ENCODE measurements at regions not wholly inside any gene's neighbourhood (a gene's known extent, or its start where the extent isn't known, plus 50 kb on each side); places are given as distances from the start of the nearest gene placed in this dataset.

- DNase-seq: no peak
These were observed 57.5 kb downstream of the OSR1 start for GRCh38 chr2:19300961-19301360.

DNA sequence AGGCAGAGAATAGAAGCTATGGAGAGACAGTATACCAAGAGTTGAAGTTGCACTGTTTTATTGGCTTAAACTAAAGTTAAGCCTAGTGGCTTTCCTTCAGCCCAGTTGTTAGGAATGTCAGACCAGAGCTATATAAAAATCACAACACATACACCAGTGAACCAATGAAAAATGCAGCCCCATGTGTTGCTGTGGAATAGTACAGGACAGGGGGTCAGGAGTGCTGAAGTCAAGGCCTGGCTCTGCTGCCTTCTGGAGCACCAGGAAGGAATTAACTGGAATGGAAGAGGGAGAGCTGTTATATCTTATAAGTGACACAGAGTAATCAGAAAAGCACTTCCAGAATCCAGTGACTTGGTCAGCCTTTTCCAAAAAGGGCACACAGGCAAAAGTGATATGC is 58.9 kb downstream of the OSR1 start:
- no peak for DNase-seq

DNA sequence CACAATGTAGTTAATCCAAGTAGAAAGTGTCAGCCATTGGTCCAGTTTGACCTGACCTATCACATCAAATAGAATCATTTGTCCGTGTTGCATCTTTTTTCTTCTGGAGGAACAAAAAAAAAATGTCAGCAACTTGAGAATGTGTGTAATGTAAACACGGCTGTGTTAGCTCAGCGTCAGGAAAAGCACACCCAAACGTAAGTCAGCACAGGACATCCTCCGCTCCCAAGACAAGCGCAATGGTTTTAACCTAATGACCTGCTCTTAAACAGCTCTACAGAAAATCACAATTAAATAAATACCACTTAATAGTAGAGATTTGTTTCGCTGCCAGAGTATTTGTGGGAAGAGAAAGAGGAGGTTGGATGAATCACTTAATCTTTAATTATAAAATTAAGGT is 59.4 kb downstream of the OSR1 start:
- no peak for DNase-seq

- no peak for DNase-seq
These were observed 60.7 kb downstream of the OSR1 start for GRCh38 chr2:19297716-19298115.

GRCh38 chr2:19295998-19296502 is 62.4 kb downstream of the OSR1 start:
- DNase-seq: no peak

DNA sequence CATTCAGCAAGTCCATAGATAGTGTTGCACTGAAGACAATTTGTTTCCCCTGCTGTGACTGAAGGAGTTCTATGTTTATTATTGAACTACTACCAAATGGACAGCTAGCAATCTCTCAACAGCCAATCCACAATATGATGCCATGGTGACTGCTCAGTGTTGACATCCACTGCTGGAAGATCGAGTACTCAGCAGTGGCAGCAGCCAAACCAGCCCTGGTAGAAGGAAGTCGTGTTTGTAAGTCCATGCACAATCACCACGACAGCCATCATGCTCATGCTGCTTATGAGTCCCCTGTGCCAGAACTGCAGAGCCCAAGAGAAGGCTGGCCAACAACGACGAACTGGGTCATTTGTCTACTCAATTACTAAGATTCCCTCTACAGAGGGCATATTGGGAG is 66.4 kb downstream of the OSR1 start:
- DNase-seq: no peak

- no peak for DNase-seq
These were observed 70.1 kb downstream of the OSR1 start for GRCh38 chr2:19288291-19288690.

- DNase-seq: no peak
These were observed 71.1 kb downstream of the OSR1 start for GRCh38 chr2:19287324-19287723.

DNA sequence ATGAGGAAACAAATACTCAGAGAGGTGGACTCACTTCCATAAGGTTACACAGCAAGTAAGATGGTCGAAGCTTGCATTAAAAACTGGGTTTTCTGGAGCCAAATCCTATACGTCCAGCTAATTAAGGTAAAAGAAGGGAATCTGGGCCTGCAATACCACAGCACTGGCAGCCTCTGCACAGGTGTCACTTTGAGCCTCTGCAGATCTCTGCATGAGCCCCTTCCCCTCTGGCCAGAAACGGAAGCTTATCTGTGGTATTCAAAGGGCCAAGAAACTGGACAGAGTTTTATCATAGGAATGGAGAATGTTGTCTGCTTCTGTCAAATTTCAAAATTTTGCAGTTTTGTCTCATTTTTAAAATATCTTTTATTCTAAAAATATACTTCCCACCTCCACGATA is 76.1 kb downstream of the OSR1 start:
- no peak for DNase-seq

GRCh38 chr2:19274439-19274838 is 84.0 kb downstream of the OSR1 start:
- DNase-seq: no peak

- DNase-seq: no peak
These were observed 85.4 kb downstream of the OSR1 start for GRCh38 chr2:19272941-19273470.

DNA sequence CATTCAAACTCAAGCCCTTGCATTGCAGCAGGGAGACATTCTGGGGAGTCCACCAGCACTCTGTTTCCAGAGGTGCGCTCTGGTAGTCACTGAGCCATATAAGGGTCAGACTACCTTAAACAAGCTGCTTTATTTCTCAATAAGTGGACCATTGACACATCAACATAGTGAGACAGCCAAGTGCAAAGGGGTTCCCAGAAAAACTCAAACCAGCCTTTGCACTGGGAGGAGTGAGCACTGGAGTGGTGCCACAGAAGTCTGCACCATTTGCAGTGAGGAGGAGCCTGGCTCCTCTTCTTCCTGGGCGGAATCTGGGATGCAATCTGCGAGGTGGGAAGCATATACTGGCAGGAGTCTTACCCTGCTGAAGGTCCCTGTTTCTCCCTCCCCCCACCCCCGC is 86.4 kb downstream of the OSR1 start:
- no peak for DNase-seq

GRCh38 chr2:19264852-19265251 is 93.6 kb downstream of the OSR1 start:
- no peak for DNase-seq

DNA sequence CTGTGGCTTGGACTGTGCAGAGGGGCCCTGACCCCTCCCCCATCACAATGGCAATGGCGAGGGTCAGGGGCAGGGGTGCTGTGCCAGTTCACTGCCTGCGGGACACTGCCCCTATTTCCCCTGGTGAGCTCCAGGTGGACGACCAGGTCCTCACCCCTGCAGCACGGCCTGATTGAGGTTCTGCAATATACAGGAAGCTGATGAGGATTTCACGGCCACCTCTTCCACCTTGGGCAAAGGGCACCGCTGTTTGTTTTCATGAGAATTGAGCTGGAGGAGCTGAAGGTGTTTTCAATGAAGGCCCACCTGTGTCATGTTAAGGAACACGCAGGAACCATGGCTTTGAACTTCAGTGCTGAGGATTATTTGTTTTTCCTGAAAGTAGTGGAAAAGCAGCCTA is 96.3 kb downstream of the OSR1 start:
- DNase-seq: no peak

DNA sequence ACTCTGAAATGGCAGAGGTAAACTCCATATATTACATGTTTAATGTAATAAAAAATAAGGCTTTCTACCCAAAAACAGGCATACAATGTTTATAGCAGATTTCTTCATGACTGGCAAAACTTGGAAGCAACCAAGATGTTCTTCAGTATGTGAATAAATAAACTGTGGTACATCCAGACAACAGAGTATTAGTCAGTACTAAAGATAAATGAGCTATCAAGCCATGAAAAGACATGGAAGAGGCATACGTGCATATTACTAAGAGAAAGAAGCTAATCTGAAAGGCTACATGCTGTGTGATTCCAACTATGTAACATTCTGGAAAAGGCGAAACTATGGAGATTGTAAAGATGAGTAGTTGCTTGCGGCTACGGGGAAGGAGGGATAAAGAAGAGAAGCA is 97.4 kb downstream of the OSR1 start:
- no peak for DNase-seq

- DNase-seq: no peak
These were observed 102.3 kb downstream of the OSR1 start for GRCh38 chr2:19256121-19256601.

GRCh38 chr2:19255481-19255880 is 102.9 kb downstream of the OSR1 start:
- no peak for DNase-seq

DNA sequence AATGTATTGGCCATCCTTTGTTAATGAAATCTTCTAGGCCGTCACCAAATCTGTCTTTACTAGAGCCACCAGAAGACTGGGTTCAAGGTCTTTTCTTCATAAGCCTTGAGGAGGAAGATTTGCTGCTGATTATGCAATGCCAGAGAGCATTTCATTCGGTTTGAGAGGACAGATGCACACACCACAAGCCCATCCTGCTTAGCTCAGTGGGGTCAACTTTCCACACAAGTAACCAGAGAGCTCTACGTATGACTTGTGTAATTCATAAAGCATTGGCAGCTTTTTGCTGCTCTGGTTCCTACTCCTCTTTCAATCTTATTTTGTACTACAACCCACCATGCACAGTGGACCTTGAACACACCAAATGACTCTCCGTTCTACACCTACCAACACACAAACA is 106.9 kb downstream of the OSR1 start:
- no peak for DNase-seq

GRCh38 chr2:19250906-19251305 is 107.5 kb downstream of the OSR1 start:
- DNase-seq: no peak

DNA sequence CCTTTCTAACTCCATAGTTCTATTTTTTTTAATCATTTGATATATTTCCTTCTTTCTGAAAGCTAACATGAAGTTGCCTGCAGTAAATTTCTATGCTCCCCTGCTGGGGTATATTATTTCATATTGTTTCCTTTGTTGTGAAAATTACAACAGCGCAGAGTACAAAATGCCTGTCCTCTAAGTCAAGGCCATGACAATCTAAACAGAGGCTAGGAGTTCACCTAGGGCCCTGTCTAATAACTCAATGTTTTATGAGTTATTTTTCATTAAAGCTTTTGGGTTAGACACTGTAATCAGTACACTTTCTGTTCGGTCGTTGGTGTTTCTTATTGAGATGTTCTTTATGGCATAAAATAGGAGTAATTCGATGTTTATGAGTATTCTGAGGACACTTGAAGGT is 111.2 kb downstream of the OSR1 start:
- no peak for DNase-seq

DNA sequence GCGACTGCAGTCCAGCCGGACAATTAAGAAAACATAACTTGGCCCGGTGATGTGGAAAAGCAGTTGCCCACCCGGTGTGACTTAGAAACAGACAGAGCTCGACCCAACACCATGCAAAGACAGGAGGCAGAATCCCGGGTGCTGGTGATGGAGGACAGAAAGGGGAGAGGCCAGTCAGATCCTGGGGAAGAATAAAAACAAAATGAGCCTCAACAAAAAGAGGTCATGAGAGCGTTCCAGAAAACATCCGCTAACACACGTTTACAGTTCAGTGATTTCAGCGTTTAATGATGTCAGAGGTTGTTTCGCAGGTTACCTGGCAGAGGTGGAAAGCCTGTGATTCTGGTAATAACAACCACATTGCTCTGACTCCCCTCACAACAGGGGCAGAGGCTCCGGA is 111.9 kb downstream of the OSR1 start:
- DNase-seq: no peak

GRCh38 chr2:19244460-19245363 is 113.7 kb downstream of the OSR1 start:
- no peak for DNase-seq

GRCh38 chr2:19238440-19239060 is 119.9 kb downstream of the OSR1 start:
- no peak for DNase-seq

- no peak for DNase-seq
These were observed 123.1 kb downstream of the OSR1 start for GRCh38 chr2:19235308-19235707.
